ENCODE measurements at regions not wholly inside any gene's neighbourhood (a gene's known extent, or its start where the extent isn't known, plus 50 kb on each side); places are given as distances from the start of the nearest gene placed in this dataset.

GRCh38 chr16:85422632-85423550 is 190.2 kb upstream of the GSE1 start (continued):
- peak; percentile 86; the same call in 1 of the 2 replicates for TF ChIP-seq STAT6 (CRISPR knock-in tag; IDR thresholded peaks at IDR 0.05; ENCODE audit: borderline replicate concordance)
- no peak for TF ChIP-seq HNRNPLL (IDR thresholded peaks at IDR 0.05; ENCODE audit: low read depth, low read length, poor library complexity, severe bottlenecking)
- no peak for TF ChIP-seq HOXA9 (CRISPR knock-in tag; IDR thresholded peaks at IDR 0.05; ENCODE audit: borderline replicate concordance)
- TF ChIP-seq POLR2AphosphoS5 (IDR thresholded peaks at IDR 0.05; ENCODE audit: low read depth, low read length) = no peak
- peak; percentile 99; the same call in 1 of the 2 replicates for TF ChIP-seq ZBTB46 (CRISPR knock-in tag; IDR thresholded peaks at IDR 0.05; ENCODE audit: borderline replicate concordance)
- TF ChIP-seq AGO1 (IDR thresholded peaks at IDR 0.05; ENCODE audit: low read depth, low read length, poor library complexity, severe bottlenecking) = no peak
- no peak for TF ChIP-seq ZKSCAN1 (IDR thresholded peaks at IDR 0.05; ENCODE audit: low read length)
- TF ChIP-seq EZH2 (conservative IDR thresholded peaks at IDR 0.05; ENCODE audit: low read depth, low read length) = no peak
- no peak for TF ChIP-seq ZNF318 (CRISPR knock-in tag; IDR thresholded peaks at IDR 0.05)
- peak in 1 of 2 experiments; percentile 57; a peak in 2 of 4 replicates for TF ChIP-seq ATF4 (CRISPR knock-in tag; IDR thresholded peaks at IDR 0.05)
- no peak for TF ChIP-seq PCBP2 (optimal IDR thresholded peaks at IDR 0.05; ENCODE audit: low read depth, low read length, poor library complexity, severe bottlenecking)
- no peak for TF ChIP-seq STAT5B (CRISPR knock-in tag; IDR thresholded peaks at IDR 0.05)
- no peak for TF ChIP-seq JUND (CRISPR knock-in tag; IDR thresholded peaks at IDR 0.05)
- peak; percentile 39 for TF ChIP-seq PHF5A (CRISPR knock-in tag; IDR thresholded peaks at IDR 0.05; ENCODE audit: low read depth, unreplicated experiment)
